ENCODE measurements at regions not wholly inside any gene's neighbourhood (a gene's known extent, or its start where the extent isn't known, plus 50 kb on each side); places are given as distances from the start of the nearest gene placed in this dataset.

DNA sequence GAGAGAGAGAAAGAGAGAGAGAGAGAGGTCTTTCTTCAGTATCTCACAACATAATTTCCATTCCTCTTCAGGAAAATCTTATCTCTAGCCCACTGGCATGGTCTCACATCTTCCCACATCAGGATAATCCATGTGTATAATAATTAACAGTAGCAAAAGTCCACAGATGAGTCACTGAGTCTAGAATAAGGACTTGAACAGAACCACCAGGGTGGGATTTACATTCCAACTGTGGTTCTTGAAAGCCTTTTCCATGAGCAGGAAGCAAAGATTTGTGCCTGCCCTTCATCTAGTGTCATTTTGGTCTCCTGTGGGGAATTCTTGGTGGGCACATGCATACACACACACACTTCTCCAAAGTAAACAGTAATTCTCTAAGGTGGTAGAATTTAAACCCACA is 107.1 kb upstream of the TCF4 start:
- in situ Hi-C loops (cut with MboI) (no loop called here), intact Hi-C loops (cut with micrococcal nuclease) (no loop called here)
- no peak overlapping the region for H3K4me3 ChIP-seq
- no peak overlapping the region for H3K4me2 ChIP-seq (ENCODE audit: insufficient read depth, low read length)
- H3K9me3 ChIP-seq (replicated peaks; ENCODE audit: control insufficient read depth, insufficient read depth, low read depth, low read length), result no peaks in the 10 kb centered on the region
- DNase-seq (ENCODE audit: extremely low read depth in 1 of 4, low spot score in 3 of 4) (no peak), ATAC-seq (no peak), FAIRE-seq (no peak)
- H3K9ac ChIP-seq (ENCODE audit: insufficient read depth in 1 of 2, low read depth in 2 of 2, low read length in 2 of 2), result no peak overlapping the region
- TF ChIP-seq, protein P1, sequence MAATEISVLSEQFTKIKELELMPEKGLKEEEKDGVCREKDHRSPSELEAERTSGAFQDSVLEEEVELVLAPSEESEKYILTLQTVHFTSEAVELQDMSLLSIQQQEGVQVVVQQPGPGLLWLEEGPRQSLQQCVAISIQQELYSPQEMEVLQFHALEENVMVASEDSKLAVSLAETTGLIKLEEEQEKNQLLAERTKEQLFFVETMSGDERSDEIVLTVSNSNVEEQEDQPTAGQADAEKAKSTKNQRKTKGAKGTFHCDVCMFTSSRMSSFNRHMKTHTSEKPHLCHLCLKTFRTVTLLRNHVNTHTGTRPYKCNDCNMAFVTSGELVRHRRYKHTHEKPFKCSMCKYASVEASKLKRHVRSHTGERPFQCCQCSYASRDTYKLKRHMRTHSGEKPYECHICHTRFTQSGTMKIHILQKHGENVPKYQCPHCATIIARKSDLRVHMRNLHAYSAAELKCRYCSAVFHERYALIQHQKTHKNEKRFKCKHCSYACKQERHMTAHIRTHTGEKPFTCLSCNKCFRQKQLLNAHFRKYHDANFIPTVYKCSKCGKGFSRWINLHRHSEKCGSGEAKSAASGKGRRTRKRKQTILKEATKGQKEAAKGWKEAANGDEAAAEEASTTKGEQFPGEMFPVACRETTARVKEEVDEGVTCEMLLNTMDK (IDR thresholded peaks at IDR 0.05; ENCODE audit: borderline replicate concordance, insufficient read depth, low read depth, low read length, poor library complexity, severe bottlenecking), result no peak
- TF ChIP-seq, protein P2, sequence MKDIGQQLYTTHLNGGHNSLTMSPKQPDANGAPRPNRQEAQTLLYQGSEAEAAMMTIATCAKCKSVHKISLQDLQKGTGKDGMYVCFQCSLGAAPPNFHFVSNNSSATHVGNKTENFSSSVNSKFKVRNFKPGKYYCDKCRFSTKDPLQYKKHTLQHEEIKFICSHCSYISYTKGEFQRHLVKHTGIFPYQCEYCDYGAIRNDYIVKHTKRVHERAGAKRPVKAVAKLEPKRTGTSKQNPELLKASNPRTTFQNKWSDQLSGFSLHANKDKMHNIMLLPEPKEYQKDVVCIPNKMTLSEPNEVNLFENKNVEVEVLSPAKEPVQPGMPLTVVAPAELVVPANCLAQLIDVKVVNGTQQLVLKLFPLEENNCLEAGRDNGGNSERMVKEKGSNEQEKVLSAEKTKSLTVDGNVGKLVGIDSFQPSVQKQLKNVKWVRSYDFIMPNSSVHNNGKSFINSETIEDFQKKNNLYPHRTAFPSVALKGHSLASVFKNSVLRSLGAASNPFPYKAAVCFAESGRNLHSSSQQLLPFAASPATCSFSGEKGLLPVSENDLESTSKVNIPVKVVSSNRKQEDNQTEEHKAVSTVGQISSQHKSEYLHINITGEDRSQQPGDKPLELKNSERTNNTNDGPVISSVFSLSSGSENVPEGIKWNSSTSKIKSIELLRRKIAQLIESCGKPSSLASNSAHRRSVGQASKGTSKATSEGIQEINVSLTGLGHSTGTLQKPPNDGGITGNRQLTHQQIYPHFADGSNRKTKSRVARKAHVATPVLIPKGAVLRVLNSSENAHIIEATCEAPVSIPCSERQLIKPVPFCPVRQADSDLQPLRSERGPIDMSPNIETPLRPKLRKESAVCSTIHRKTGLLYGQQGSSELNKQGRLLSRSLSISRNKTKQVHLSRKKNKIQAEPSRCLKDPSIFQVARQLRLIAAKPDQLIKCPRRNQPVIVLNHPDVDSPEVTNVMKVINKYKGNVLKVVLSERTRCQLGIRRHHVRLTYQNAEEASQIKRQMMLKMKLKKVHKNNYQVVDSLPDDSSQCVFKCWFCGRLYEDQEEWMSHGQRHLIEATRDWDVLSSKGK (CRISPR knock-in tag; IDR thresholded peaks at IDR 0.05), result no peak
- TF ChIP-seq ZNF175 (CRISPR knock-in tag; IDR thresholded peaks at IDR 0.05; ENCODE audit: low read depth) (no peak), C11orf30 (IDR thresholded peaks at IDR 0.05; ENCODE audit: low read depth) (no peak), HDAC8 (tag; IDR thresholded peaks at IDR 0.05) (no peak), TCF3 (CRISPR knock-in tag; IDR thresholded peaks at IDR 0.05) (no peak), RNF2 (IDR thresholded peaks at IDR 0.05) (no peak), HMG20A (CRISPR knock-in tag; conservative IDR thresholded peaks at IDR 0.05) (no peak), ZNF140 (CRISPR knock-in tag; IDR thresholded peaks at IDR 0.05) (no peak), MED1 (CRISPR knock-in tag; IDR thresholded peaks at IDR 0.05; ENCODE audit: borderline replicate concordance) (no peak), PTRF (tag; IDR thresholded peaks at IDR 0.05) (no peak)
- TF ChIP-seq, protein P3, sequence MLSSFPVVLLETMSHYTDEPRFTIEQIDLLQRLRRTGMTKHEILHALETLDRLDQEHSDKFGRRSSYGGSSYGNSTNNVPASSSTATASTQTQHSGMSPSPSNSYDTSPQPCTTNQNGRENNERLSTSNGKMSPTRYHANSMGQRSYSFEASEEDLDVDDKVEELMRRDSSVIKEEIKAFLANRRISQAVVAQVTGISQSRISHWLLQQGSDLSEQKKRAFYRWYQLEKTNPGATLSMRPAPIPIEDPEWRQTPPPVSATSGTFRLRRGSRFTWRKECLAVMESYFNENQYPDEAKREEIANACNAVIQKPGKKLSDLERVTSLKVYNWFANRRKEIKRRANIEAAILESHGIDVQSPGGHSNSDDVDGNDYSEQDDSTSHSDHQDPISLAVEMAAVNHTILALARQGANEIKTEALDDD (IDR thresholded peaks at IDR 0.05), result no peak
- CTCF ChIA-PET (ENCODE audit: low intra/inter-chr PET ratio), result no interaction called here
- no peak overlapping the region for H3K27ac ChIP-seq (ENCODE audit: extremely low read depth, low read depth, low read length)
- H3K36me3 ChIP-seq (ENCODE audit: control insufficient read depth, insufficient read depth, low read length), result no peaks in the 10 kb centered on the region
- no peaks in the 10 kb centered on the region for H3K9me1 ChIP-seq (ENCODE audit: control insufficient read depth, insufficient read depth, low read length)
- H3K27me3 ChIP-seq (ENCODE audit: control insufficient read depth in 2 of 2, insufficient read depth in 2 of 2, low read length in 2 of 2), result no peaks in the 10 kb centered on the region
- H4K20me1 ChIP-seq (replicated peaks; ENCODE audit: control insufficient read depth, insufficient read depth, low read length), result no peaks in the 10 kb centered on the region
- no peaks in the 10 kb centered on the region; a peak in 2 of 5 replicates for H3K4me1 ChIP-seq (replicated peaks in 1 of 2; ENCODE audit: control insufficient read depth in 2 of 2, insufficient read depth in 2 of 2, low read length in 2 of 2)
- POLR2A ChIA-PET, result no interaction called here
- no TSS peak for BruUV-seq (replicated peaks)
- no peaks in the 10 kb centered on the region for H3K79me2 ChIP-seq (ENCODE audit: control insufficient read depth, insufficient read depth, low read length)
- H2AFZ ChIP-seq (ENCODE audit: low read depth, low read length), result no peak overlapping the region
